Liver (tissue), 3 donors: ENCODE measurements at regions not wholly inside any gene's neighbourhood (a gene's known extent, or its start where the extent isn't known, plus 50 kb on each side); places are given as distances from the start of the nearest gene placed in this dataset.
"Not testable (repeated sequence)": the region's sequence is repeated elsewhere in the genome, so short reads cannot be mapped to it uniquely, and the experiment has no call there.

Source experiments
- ATF3 ChIP-seq: IDR thresholded peaks from 2 replicates; pipeline ENCODE4 v1.6.1; 2016; ENCODE audit warnings: antibody characterized with exemption
- CTCF ChIP-seq: fragments of 150-350 bp; IDR thresholded peaks from 2 replicates; pipeline ENCODE4 v1.5.1; 2017; ENCODE audit warnings: improper control_type of control experiment, low read depth, low read length; ENCODE audit not compliant: missing input control
- RAD21 ChIP-seq, 2 donors: IDR thresholded peaks; 2 replicates each; pipeline ENCODE4 v1.6.1; 2016; ENCODE audit warnings: antibody characterized with exemption in 2 of 2, mild to moderate bottlenecking in 2 of 2
- REST ChIP-seq: IDR thresholded peaks from 2 replicates; pipeline ENCODE4 v1.6.1; 2016; ENCODE audit warnings: antibody characterized with exemption, mild to moderate bottlenecking
- RXRA ChIP-seq, 2 donors: IDR thresholded peaks; 2 replicates each; pipeline ENCODE4 v1.6.1; 2017 to 2018; ENCODE audit warnings: antibody characterized with exemption in 2 of 2, mild to moderate bottlenecking in 1 of 2
- SP1 ChIP-seq: IDR thresholded peaks from 2 replicates; pipeline ENCODE4 v1.6.1; 2018; ENCODE audit warnings: antibody characterized with exemption, mild to moderate bottlenecking
- TAF1 ChIP-seq: conservative IDR thresholded peaks from 2 replicates; pipeline ENCODE4 v1.6.1; 2016; ENCODE audit warnings: antibody characterized with exemption, mild to moderate bottlenecking
- ZBTB33 ChIP-seq: IDR thresholded peaks from 2 replicates; pipeline ENCODE4 v1.6.1; 2016; ENCODE audit warnings: antibody characterized with exemption
- donor health status: healthy.
- donor health status: healthy.

- not testable (repeated sequence) for TF ChIP-seq CTCF; TAF1; SP1; ZBTB33; RAD21 (IDR thresholded peaks at IDR 0.05); ATF3; RXRA (IDR thresholded peaks at IDR 0.05); REST
These were observed 89.9 kb upstream of the ZNG1F start for GRCh38 chr9:41279033-41279432.
